Adrenal gland (tissue), 5 donors: ENCODE measurements at regions not wholly inside any gene's neighbourhood (a gene's known extent, or its start where the extent isn't known, plus 50 kb on each side); places are given as distances from the start of the nearest gene placed in this dataset.

Experiments
- CTCF ChIP-seq, 6 experiments: fragments of 450-650 bp in 4 of 6; fragments of 200-600 bp in 2 of 6; sonication (generic) in 1 of 6; IDR thresholded peaks; 1 replicate in 5 of 6; 2 replicates in 1 of 6; pipeline versions ENCODE4 v1.5.1 to v1.8.0; 2016 to 2021; ENCODE audit warnings: antibody characterized with exemption in 6 of 6, mild to moderate bottlenecking in 2 of 6, moderate library complexity in 1 of 6
- POLR2A ChIP-seq, 2 donors: fragments of 450-650 bp; IDR thresholded peaks; one replicate each; pipeline ENCODE4 v1.6.1; 2017; ENCODE audit warnings: antibody characterized with exemption in 2 of 2, mild to moderate bottlenecking in 2 of 2, moderate library complexity in 1 of 2
- donor health status: DM: no; HTN: no; CAD: no.

- no peak for TF ChIP-seq CTCF (IDR thresholded peaks at IDR 0.05)
- no peak for TF ChIP-seq POLR2A (IDR thresholded peaks at IDR 0.05)
Measured at GRCh38 chr21:24171736-24172135, 1435.5 kb downstream of the MRPL39 start.
